Astrocyte (in vitro differentiated cells and primary cell): ENCODE measurements at regions not wholly inside any gene's neighbourhood (a gene's known extent, or its start where the extent isn't known, plus 50 kb on each side); places are given as distances from the start of the nearest gene placed in this dataset.

ENCODE experiments used
- EZH2 ChIP-seq: IDR thresholded peaks from 2 replicates; pipeline ENCODE4 v1.6.1; 2012; ENCODE audit warnings: mild to moderate bottlenecking, low read length, inconsistent platforms; ENCODE audit not compliant: insufficient read depth
- TF ChIP-seq, protein P1 (sequence below): IDR thresholded peaks from 2 replicates; pipeline ENCODE4 v1.5.1; 2011; ENCODE audit warnings: low read depth, mild to moderate bottlenecking, inconsistent platforms, low read length, moderate library complexity; ENCODE audit not compliant: insufficient read depth

DNA sequence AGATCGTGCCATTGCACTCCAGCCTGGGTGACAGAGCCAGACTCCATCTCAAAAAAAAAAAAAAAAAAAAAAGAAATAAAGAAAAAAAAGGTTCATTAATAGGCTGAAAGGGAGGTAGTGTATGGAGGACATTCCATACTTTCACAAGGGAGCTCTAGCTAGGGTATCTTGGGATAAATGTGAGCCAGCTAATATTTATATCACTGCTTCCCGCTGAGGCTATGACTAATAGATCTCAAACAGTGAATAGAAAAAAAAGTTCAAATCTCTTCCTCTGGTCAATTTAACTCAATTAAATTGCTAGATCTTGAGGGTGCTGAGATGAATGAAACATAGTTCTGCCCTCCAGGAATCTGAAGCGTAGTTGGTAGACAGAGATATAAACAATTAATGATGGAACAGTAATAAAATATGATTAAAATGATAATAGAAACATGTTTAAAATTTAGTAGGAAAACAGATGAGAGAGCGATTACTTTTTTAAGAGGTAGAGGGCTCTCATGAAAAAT is 55.7 kb upstream of the SHISA3 start:
- TF ChIP-seq, protein P1, sequence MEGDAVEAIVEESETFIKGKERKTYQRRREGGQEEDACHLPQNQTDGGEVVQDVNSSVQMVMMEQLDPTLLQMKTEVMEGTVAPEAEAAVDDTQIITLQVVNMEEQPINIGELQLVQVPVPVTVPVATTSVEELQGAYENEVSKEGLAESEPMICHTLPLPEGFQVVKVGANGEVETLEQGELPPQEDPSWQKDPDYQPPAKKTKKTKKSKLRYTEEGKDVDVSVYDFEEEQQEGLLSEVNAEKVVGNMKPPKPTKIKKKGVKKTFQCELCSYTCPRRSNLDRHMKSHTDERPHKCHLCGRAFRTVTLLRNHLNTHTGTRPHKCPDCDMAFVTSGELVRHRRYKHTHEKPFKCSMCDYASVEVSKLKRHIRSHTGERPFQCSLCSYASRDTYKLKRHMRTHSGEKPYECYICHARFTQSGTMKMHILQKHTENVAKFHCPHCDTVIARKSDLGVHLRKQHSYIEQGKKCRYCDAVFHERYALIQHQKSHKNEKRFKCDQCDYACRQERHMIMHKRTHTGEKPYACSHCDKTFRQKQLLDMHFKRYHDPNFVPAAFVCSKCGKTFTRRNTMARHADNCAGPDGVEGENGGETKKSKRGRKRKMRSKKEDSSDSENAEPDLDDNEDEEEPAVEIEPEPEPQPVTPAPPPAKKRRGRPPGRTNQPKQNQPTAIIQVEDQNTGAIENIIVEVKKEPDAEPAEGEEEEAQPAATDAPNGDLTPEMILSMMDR: no peak
- TF ChIP-seq EZH2: no peak
